ENCODE measurements at regions not wholly inside any gene's neighbourhood (a gene's known extent, or its start where the extent isn't known, plus 50 kb on each side); places are given as distances from the start of the nearest gene placed in this dataset.

GRCh38 chr2:138147796-138148195, 183.5 kb downstream of the HNMT start:
- TF ChIP-seq CTCF (IDR thresholded peaks at IDR 0.05) (no peak), EP300 (IDR thresholded peaks at IDR 0.05) (no peak), POLR2AphosphoS5 (IDR thresholded peaks at IDR 0.05) (no peak), POLR2A (IDR thresholded peaks at IDR 0.05) (no peak)
